PC-9 (cell line): ENCODE measurements at regions not wholly inside any gene's neighbourhood (a gene's known extent, or its start where the extent isn't known, plus 50 kb on each side); places are given as distances from the start of the nearest gene placed in this dataset.

ENCODE experiments used
- CTCF ChIP-seq: fragments of 200-600 bp; sonication (generic); conservative IDR thresholded peaks from 2 replicates; pipeline ENCODE4 v1.6.1; 2017; ENCODE audit warnings: mixed run types, antibody characterized with exemption, mild to moderate bottlenecking, moderate library complexity
- EZH2 ChIP-seq: fragments of 200-600 bp; sonication (generic); IDR thresholded peaks from 2 replicates; pipeline ENCODE4 v1.8.0; 2017; ENCODE audit warnings: antibody characterized with exemption, low read depth

GRCh38 chr12:75563351-75563750, 51.9 kb upstream of the KRR1 start:
- TF ChIP-seq CTCF (no peak), EZH2 (no peak)
